ENCODE measurements at regions not wholly inside any gene's neighbourhood (a gene's known extent, or its start where the extent isn't known, plus 50 kb on each side); places are given as distances from the start of the nearest gene placed in this dataset.

DNA sequence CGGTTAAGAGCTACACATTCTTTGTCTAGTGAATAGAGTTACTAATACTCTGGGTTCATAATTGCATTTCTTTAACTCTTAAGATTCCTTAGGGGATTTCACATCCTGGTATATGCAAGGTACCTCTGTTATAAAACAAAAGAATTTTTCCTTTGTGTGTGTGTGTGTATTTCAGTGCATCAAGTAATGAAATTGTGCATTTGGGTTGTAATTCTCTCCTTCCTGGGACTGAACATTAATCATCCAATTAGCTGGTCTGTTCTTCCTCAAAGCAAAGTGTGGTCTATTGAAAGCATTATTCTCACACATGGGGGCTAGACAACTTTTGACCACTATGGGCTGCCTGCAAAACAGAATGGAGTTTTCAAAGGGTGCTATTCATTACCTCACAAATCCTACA, 74.0 kb downstream of the ZC3H11B start:
- Histone ChIP-seq H3K4me2 (ENCODE audit: insufficient read depth in 1 of 2, low read depth in 2 of 2, low read length in 2 of 2) (no peak overlapping the region), H3K23ac (ENCODE audit: insufficient read length) (no peak overlapping the region), H3K18ac (ENCODE audit: extremely low read depth, low read length) (no peak overlapping the region), H2BK12ac (ENCODE audit: low read depth, low read length) (no peak overlapping the region), H3K79me1 (ENCODE audit: low read depth, low read length) (no peaks in the 10 kb centered on the region), H3K4ac (replicated peaks; ENCODE audit: insufficient read length, low read depth, low read length) (no peak overlapping the region), H2BK120ac (replicated peaks; ENCODE audit: low read depth, low read length) (no peak overlapping the region), H3K27me3 (replicated peaks in 1 of 4; ENCODE audit: control insufficient read depth in 3 of 4, extremely low read depth in 1 of 4, insufficient read depth in 3 of 4, low read length in 3 of 4) (no peaks in the 10 kb centered on the region), H3K56ac (replicated peaks; ENCODE audit: insufficient read length, low read depth, low read length) (no peak overlapping the region), H3K9ac (replicated peaks in 1 of 4; ENCODE audit: extremely low read depth in 1 of 4, low read depth in 3 of 4, low read length in 3 of 4) (no peak overlapping the region), H3K4me3 (ENCODE audit: extremely low read depth in 1 of 4, insufficient read depth in 2 of 4, low read depth in 3 of 4, low read length in 4 of 4) (no peak overlapping the region), H4K8ac (ENCODE audit: extremely low read depth, insufficient read depth, low read length) (no peak overlapping the region), H2AFZ (ENCODE audit: low read length) (no peak overlapping the region), H2BK20ac (ENCODE audit: low read length) (no peak overlapping the region), H3K4me1 (replicated peaks in 1 of 4; ENCODE audit: control insufficient read depth in 3 of 4, insufficient read depth in 4 of 4, low read length in 3 of 4) (peaks cover 0 to 3% (median 1%) of the 10 kb centered on the region in 4 experiments; a peak in 2 of 7 replicates), H3K79me2 (ENCODE audit: control insufficient read depth in 1 of 2, insufficient read depth in 2 of 2, low read length in 2 of 2) (no peaks in the 10 kb centered on the region), H2BK15ac (ENCODE audit: low read length) (no peak overlapping the region), H4K5ac (ENCODE audit: insufficient read length, low read depth, low read length) (no peak overlapping the region), H2BK5ac (ENCODE audit: low read depth, low read length) (no peak overlapping the region), H3K23me2 (ENCODE audit: low read depth, low read length) (no peaks in the 10 kb centered on the region), H3K27ac (ENCODE audit: low read depth, low read length) (no peak overlapping the region), H4K91ac (replicated peaks; ENCODE audit: insufficient read length, low read length) (no peak overlapping the region), H3K14ac (ENCODE audit: insufficient read length) (no peak overlapping the region), H3K9me3 (ENCODE audit: insufficient read depth in 2 of 2, low read depth in 1 of 2, low read length in 1 of 2) (no peaks in the 10 kb centered on the region), H3K36me3 (ENCODE audit: control insufficient read depth in 2 of 4, insufficient read depth in 4 of 4, low read length in 3 of 4) (no peaks in the 10 kb centered on the region), H2AK5ac (ENCODE audit: low read depth, low read length) (no peak overlapping the region), H4K20me1 (replicated peaks in 1 of 2; ENCODE audit: control insufficient read depth in 1 of 2, insufficient read depth in 2 of 2, low read length in 2 of 2) (no peaks in the 10 kb centered on the region)
- ChIA-PET POLR2A (ENCODE audit: partially characterized antibody) (no interaction called here), CTCF (ENCODE audit: partially characterized antibody) (interaction anchor here (1.8 to 2.4 kb wide), 2 partner anchors 11 to 13 kb away, joined by 5 to 7 read pairs; no protein-coding TSS in a partner anchor)
- FAIRE-seq (no peak), DNase-seq (ENCODE audit: low read depth in 1 of 2, low spot score in 2 of 2) (no peak)
- 93% methylated on average over 1 of the region's 1 CpG; no CpG with 5 or more reads in 1 of the 2 experiments for WGBS, 2 experiments (ENCODE audit: extremely low coverage in 1 of 2, insufficient coverage in 1 of 2, insufficient read length in 1 of 2, insufficient replicate concordance in 2 of 2, low coverage in 1 of 2, low lambda C conversion rate in 2 of 2, missing lambda C conversion rate in 1 of 2)
- TF ChIP-seq YY1 (IDR thresholded peaks at IDR 0.05; ENCODE audit: low read depth, low read length) (no peak), SUZ12 (IDR thresholded peaks at IDR 0.05; ENCODE audit: low read length) (no peak)
